Kidney (tissue), 13 donors: ENCODE measurements at regions not wholly inside any gene's neighbourhood (a gene's known extent, or its start where the extent isn't known, plus 50 kb on each side); places are given as distances from the start of the nearest gene placed in this dataset.

Source experiments
- DNase-seq, 5 donors: peaks; one replicate each; pipeline ENCODE4 v3.0.0-alpha.2; 2013 to 2020
- FAIRE-seq: peaks from 2 replicates; lab custom pipeline; 2012; peaks lifted over from hg19 to GRCh38; lab: Jason Lieb, UNC
- H3K27ac ChIP-seq, 2 donors: one replicate each; pipeline ENCODE4 v1.7.0; 2013; ENCODE audit warnings: low read depth in 2 of 2, low read length in 2 of 2, inconsistent platforms in 1 of 2
- H3K27me3 ChIP-seq: one replicate; pipeline ENCODE4 v1.7.1; 2013; ENCODE audit warnings: low read length, inconsistent platforms; ENCODE audit not compliant: control insufficient read depth, insufficient read depth
- H3K36me3 ChIP-seq, 3 donors: one replicate each; pipeline versions ENCODE4 v1.7.0 to v1.7.1; 2013; ENCODE audit warnings: low read length in 3 of 3, control low read depth in 1 of 3, inconsistent platforms in 1 of 3; ENCODE audit not compliant: insufficient read depth in 3 of 3, control insufficient read depth in 2 of 3
- H3K4me1 ChIP-seq, 3 donors: one replicate each; pipeline versions ENCODE4 v1.7.0 to v1.7.1; 2013; ENCODE audit warnings: low read length in 3 of 3, inconsistent platforms in 1 of 3, low read depth in 1 of 3; ENCODE audit not compliant: control insufficient read depth in 2 of 3, insufficient read depth in 2 of 3
- H3K4me3 ChIP-seq, 3 donors: one replicate each; pipeline versions ENCODE4 v1.7.0 to v1.8.1; 2013; ENCODE audit warnings: low read length in 3 of 3, control low read depth in 1 of 3, inconsistent platforms in 1 of 3
- H3K9ac ChIP-seq, 3 donors: one replicate each; pipeline versions ENCODE4 v1.7.0 to v1.7.1; 2013; ENCODE audit warnings: low read length in 3 of 3, control low read depth in 1 of 3, inconsistent platforms in 1 of 3
- H3K9me3 ChIP-seq, 3 donors: one replicate each; pipeline versions ENCODE4 v1.7.0 to v1.7.1; 2013; ENCODE audit warnings: low read length in 3 of 3, control low read depth in 1 of 3, inconsistent platforms in 1 of 3; ENCODE audit not compliant: control insufficient read depth in 2 of 3, insufficient read depth in 1 of 3
- intact Hi-C: fragments of 100-400 bp; cut with DNase I; formaldehyde crosslinking; loops from one replicate; pipeline ENCODE4 v1.11.1; 2022
- TF ChIP-seq, protein P1 (sequence below): IDR thresholded peaks from 3 replicates; pipeline ENCODE4 v1.5.1; 2012; ENCODE audit warnings: mild to moderate bottlenecking, moderate library complexity, borderline replicate concordance; ENCODE audit not compliant: insufficient read depth; ENCODE audit errors: extremely low read depth
- donor health status: control.
- donor health status: control.
- donor health status: control.
- donor health status: control.
- donor health status: control.
- donor health status: DM: yes; HTN: yes; CAD: no.
- donor health status: Normal renal cell carcinoma (clear cell type).

DNA sequence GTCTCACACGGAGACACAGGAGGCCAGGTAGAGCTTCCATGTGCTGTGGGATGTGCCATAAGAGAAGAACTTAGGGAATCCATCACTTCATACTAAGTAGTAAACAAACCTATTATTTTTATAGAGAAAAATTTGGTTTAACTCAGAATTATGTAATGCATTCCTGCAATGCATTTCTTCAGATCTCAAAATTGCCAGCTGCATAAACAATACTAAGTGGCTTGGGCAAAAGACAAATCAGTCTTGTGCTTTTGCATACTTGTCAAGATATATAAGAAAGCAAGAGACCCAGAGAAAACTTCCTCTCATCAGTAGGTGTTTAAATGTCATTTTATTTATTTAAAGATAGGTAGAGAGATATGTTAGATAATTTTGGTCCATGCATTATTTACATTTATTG lies 382.1 kb upstream of the CTSO start:
- intact Hi-C loops = no loop called here
- FAIRE-seq = no peak
- no peaks in the 10 kb centered on the region for H3K9me3 ChIP-seq

DNA sequence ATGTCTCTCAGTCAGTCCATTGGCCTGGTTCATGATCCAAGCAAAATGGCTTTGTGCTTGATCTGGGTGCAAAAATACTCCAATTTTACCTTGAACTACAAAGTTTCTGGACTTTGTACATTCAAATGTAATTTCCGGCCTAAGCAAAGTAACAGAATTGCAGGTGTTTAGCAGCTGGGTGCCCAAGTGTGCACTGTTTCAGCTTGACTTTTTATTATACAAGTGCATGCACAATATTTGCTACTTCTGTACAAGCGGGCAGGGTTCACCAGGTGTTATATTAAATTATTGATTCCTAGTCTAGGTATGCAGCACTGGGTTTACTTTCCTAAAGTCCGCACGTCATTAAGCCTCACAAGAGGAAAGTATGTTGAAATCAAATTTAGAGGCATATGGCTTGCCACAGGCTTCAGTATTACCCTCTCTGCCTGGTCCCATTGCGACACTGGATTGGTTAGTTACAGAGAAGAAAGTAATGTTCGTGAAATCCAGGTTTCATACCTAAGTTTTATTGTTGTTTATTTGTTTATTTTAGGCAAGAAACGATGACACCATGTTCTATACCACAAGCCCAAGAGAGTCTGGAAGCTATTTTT lies 376.9 kb upstream of the CTSO start:
- H3K4me3 ChIP-seq = no peak overlapping the region
- H3K9me3 ChIP-seq = no peaks in the 10 kb centered on the region
- TF ChIP-seq, protein P1, sequence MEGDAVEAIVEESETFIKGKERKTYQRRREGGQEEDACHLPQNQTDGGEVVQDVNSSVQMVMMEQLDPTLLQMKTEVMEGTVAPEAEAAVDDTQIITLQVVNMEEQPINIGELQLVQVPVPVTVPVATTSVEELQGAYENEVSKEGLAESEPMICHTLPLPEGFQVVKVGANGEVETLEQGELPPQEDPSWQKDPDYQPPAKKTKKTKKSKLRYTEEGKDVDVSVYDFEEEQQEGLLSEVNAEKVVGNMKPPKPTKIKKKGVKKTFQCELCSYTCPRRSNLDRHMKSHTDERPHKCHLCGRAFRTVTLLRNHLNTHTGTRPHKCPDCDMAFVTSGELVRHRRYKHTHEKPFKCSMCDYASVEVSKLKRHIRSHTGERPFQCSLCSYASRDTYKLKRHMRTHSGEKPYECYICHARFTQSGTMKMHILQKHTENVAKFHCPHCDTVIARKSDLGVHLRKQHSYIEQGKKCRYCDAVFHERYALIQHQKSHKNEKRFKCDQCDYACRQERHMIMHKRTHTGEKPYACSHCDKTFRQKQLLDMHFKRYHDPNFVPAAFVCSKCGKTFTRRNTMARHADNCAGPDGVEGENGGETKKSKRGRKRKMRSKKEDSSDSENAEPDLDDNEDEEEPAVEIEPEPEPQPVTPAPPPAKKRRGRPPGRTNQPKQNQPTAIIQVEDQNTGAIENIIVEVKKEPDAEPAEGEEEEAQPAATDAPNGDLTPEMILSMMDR = no peak
- DNase-seq (no peak), FAIRE-seq (no peak)
- no peaks in the 10 kb centered on the region for H3K36me3 ChIP-seq
- intact Hi-C loops = no loop called here
- H3K27me3 ChIP-seq = no peaks in the 10 kb centered on the region
- H3K4me1 ChIP-seq = no peaks in the 10 kb centered on the region
- no peak overlapping the region for H3K27ac ChIP-seq
- no peak overlapping the region for H3K9ac ChIP-seq

More for the DNA sequence above, 382.1 kb upstream of the CTSO start:
- no peak overlapping the region for H3K27ac ChIP-seq
- no peaks in the 10 kb centered on the region for H3K4me1 ChIP-seq
- H3K9ac ChIP-seq = no peak overlapping the region
- H3K4me3 ChIP-seq = no peak overlapping the region
- TF ChIP-seq, protein P1 = no peak
- DNase-seq = no peak
- no peaks in the 10 kb centered on the region for H3K27me3 ChIP-seq
- no peaks in the 10 kb centered on the region for H3K36me3 ChIP-seq

DNA sequence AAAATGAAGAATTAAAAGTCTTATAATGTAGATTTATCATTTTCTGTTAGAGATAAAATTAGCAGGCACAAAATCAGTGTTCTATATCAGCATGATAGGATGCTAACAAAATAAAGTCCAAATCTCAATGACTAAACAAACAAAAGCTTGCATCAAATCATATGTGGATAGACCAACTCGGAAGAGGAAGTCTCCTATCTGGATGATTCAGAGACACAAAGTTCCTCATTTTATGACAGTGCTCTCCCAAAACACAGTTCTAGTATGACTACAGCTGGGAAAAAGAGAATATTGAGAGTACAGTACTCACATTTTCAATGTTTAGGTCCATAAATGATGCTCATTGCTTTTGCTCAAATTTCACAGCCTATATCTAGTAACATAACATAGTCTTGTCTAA lies 376.1 kb upstream of the CTSO start:
- no peak for FAIRE-seq
- H3K4me3 ChIP-seq = no peak overlapping the region
- intact Hi-C loops = no loop called here
- no peak overlapping the region for H3K27ac ChIP-seq
- no peaks in the 10 kb centered on the region for H3K27me3 ChIP-seq
- H3K4me1 ChIP-seq = no peaks in the 10 kb centered on the region
- TF ChIP-seq, protein P1 = no peak
- H3K36me3 ChIP-seq = no peaks in the 10 kb centered on the region
- DNase-seq = no peak
- H3K9ac ChIP-seq = no peak overlapping the region
- no peaks in the 10 kb centered on the region for H3K9me3 ChIP-seq

DNA sequence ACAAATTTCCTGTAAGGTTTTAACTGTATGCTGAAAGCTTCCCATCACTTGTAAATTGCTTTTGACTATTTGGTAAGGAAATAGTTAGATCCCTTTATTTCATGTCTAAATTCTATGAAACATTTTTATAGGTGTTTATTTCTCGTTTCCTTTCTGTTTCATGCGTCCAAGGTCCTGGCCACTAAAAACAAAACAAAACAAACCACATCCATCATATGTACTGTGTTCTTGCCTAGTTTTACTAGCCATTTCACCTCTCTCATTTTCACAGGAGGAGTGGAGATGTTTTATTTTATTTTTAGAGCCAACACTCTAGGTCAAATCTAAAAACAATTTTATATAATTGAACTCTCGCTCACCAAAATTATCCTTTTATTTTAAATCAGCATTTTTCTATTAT lies 375.2 kb upstream of the CTSO start:
- Histone ChIP-seq H3K9ac (no peak overlapping the region), H3K27ac (no peak overlapping the region), H3K4me3 (no peak overlapping the region), H3K36me3 (no peaks in the 10 kb centered on the region), H3K27me3 (no peaks in the 10 kb centered on the region), H3K9me3 (no peaks in the 10 kb centered on the region), H3K4me1 (no peaks in the 10 kb centered on the region)
- intact Hi-C loops = no loop called here
- no peak for DNase-seq
- TF ChIP-seq, protein P1 = no peak
- FAIRE-seq = no peak
